H1 (cell line): ENCODE measurements at regions not wholly inside any gene's neighbourhood (a gene's known extent, or its start where the extent isn't known, plus 50 kb on each side); places are given as distances from the start of the nearest gene placed in this dataset.

Experiments used
- ATF3 ChIP-seq: IDR thresholded peaks from 2 replicates; pipeline ENCODE4 v1.6.1; 2011; ENCODE audit warnings: low read depth, mild to moderate bottlenecking, low read length; ENCODE audit not compliant: insufficient read depth
- CTBP2 ChIP-seq: IDR thresholded peaks from 2 replicates; pipeline ENCODE4 v1.7.0; 2011; ENCODE audit warnings: borderline replicate concordance, mild to moderate bottlenecking, moderate library complexity, mixed read lengths, low read length; ENCODE audit not compliant: insufficient read depth, insufficient read length
- E2F6 ChIP-seq: IDR thresholded peaks from 2 replicates; pipeline ENCODE4 v1.6.1; 2012; ENCODE audit warnings: inconsistent platforms
- JUN ChIP-seq: IDR thresholded peaks from 2 replicates; pipeline ENCODE4 v1.6.1; 2011; ENCODE audit warnings: low read depth, mild to moderate bottlenecking, improper control_type of control experiment, low read length

- TF ChIP-seq JUN (no peak), ATF3 (no peak), E2F6 (no peak), CTBP2 (no peak)
Observed at GRCh38 chr3:5750874-5751640, 563.5 kb downstream of the EDEM1 start (continued).
